HG03575 (cell line): ENCODE measurements at regions not wholly inside any gene's neighbourhood (a gene's known extent, or its start where the extent isn't known, plus 50 kb on each side); places are given as distances from the start of the nearest gene placed in this dataset.
"Not testable (repeated sequence)": the region's sequence is repeated elsewhere in the genome, so short reads cannot be mapped to it uniquely, and the experiment has no call there.

Source experiments
- ATAC-seq: cut with Tn5 transposase; IDR thresholded peaks from one replicate; pipeline ENCODE4 v1.9.1; 2021; ENCODE audit not compliant: unreplicated experiment, insufficient number of reproducible peaks, low FRiP score; ENCODE audit errors: extremely low read depth

GRCh38 chr6:80531681-80532619 is 425.5 kb downstream of the BCKDHB start:
- ATAC-seq, result no peak

GRCh38 chr6:80530103-80530502 is 423.6 kb downstream of the BCKDHB start:
- ATAC-seq, result no peak

- ATAC-seq, result no peak
Observed at GRCh38 chr6:80528115-80528514, 421.6 kb downstream of the BCKDHB start.

GRCh38 chr6:80527552-80528052 is 421.1 kb downstream of the BCKDHB start:
- ATAC-seq, result no peak

- ATAC-seq, result no peak
Observed at GRCh38 chr6:80523531-80523997, 417.1 kb downstream of the BCKDHB start.

GRCh38 chr6:80523010-80523409 is 416.5 kb downstream of the BCKDHB start:
- ATAC-seq, result no peak

GRCh38 chr6:80522576-80522975 is 416.1 kb downstream of the BCKDHB start:
- ATAC-seq, result no peak

- ATAC-seq, result no peak
Observed at GRCh38 chr6:80519811-80520594, 413.5 kb downstream of the BCKDHB start.

- no peak for ATAC-seq
Observed at GRCh38 chr6:80517525-80517924, 411.1 kb downstream of the BCKDHB start.

- not testable (repeated sequence) for ATAC-seq
Observed at GRCh38 chr6:80510521-80510920, 404.1 kb downstream of the BCKDHB start.

GRCh38 chr6:80508885-80509630 is 402.6 kb downstream of the BCKDHB start:
- no peak for ATAC-seq

- ATAC-seq, result no peak
Observed at GRCh38 chr6:80504882-80505281, 398.4 kb downstream of the BCKDHB start.

GRCh38 chr6:80503660-80504059 is 397.2 kb downstream of the BCKDHB start:
- no peak for ATAC-seq

GRCh38 chr6:80502871-80503270 is 396.4 kb downstream of the BCKDHB start:
- ATAC-seq, result no peak

- no peak for ATAC-seq
Observed at GRCh38 chr6:80501636-80502035, 395.2 kb downstream of the BCKDHB start.

GRCh38 chr6:80497696-80498486 is 391.4 kb downstream of the BCKDHB start:
- not testable (repeated sequence) for ATAC-seq

- ATAC-seq, result no peak
Observed at GRCh38 chr6:80489911-80490635, 383.6 kb downstream of the BCKDHB start.

GRCh38 chr6:80488190-80488589 is 381.7 kb downstream of the BCKDHB start:
- no peak for ATAC-seq
